ENCODE measurements at regions not wholly inside any gene's neighbourhood (a gene's known extent, or its start where the extent isn't known, plus 50 kb on each side); places are given as distances from the start of the nearest gene placed in this dataset.

- no peak overlapping the region for H3K27ac ChIP-seq (replicated peaks in 1 of 4)
- H3K4me1 ChIP-seq = peaks cover 3 to 31% (median 21%) of the 10 kb centered on the region in 4 donors
- intact Hi-C loops (cut with DNase I) = no loop called here
- DNase-seq (ENCODE audit: extremely low spot score) = no peak
- H3K36me3 ChIP-seq = no peaks in the 10 kb centered on the region
- TF ChIP-seq EP300 (IDR thresholded peaks at IDR 0.05) (no peak), POLR2A (IDR thresholded peaks at IDR 0.05; ENCODE audit: low read depth) (no peak), CTCF (IDR thresholded peaks at IDR 0.05) (no peak), POLR2AphosphoS5 (IDR thresholded peaks at IDR 0.05) (no peak)
- no peaks in the 10 kb centered on the region for H3K9me3 ChIP-seq
- no peaks in the 10 kb centered on the region for H3K27me3 ChIP-seq
- H3K4me3 ChIP-seq = no peak overlapping the region
Observed at GRCh38 chr6:133753756-133754155, 135.2 kb upstream of the TCF21 start.

- H3K9me3 ChIP-seq = no peaks in the 10 kb centered on the region
- no peaks in the 10 kb centered on the region for H3K36me3 ChIP-seq
- H3K27ac ChIP-seq (replicated peaks in 1 of 4) = peak overlapping the region in 2 of 4 donors; percentile 4 to 28
- no peaks in the 10 kb centered on the region for H3K27me3 ChIP-seq
- TF ChIP-seq EP300 (IDR thresholded peaks at IDR 0.05) = no peak
- no peak for TF ChIP-seq CTCF (IDR thresholded peaks at IDR 0.05)
- TF ChIP-seq POLR2A (IDR thresholded peaks at IDR 0.05; ENCODE audit: low read depth) = no peak
- TF ChIP-seq POLR2AphosphoS5 (IDR thresholded peaks at IDR 0.05) = no peak
- no peak overlapping the region for H3K4me3 ChIP-seq
- 100% methylated on average over 1 of the region's 1 CpG for WGBS
- intact Hi-C loops (cut with DNase I) = no loop called here
- no peak for DNase-seq (ENCODE audit: extremely low spot score)
- H3K4me1 ChIP-seq = peaks cover 3 to 31% (median 21%) of the 10 kb centered on the region in 4 donors
Observed at GRCh38 chr6:133754298-133754697, 134.6 kb upstream of the TCF21 start.

GRCh38 chr6:133756078-133756695 is 132.7 kb upstream of the TCF21 start:
- DNase-seq (ENCODE audit: extremely low spot score) = no peak
- TF ChIP-seq POLR2AphosphoS5 (IDR thresholded peaks at IDR 0.05) (no peak), CTCF (IDR thresholded peaks at IDR 0.05) (no peak), POLR2A (IDR thresholded peaks at IDR 0.05; ENCODE audit: low read depth) (no peak), EP300 (IDR thresholded peaks at IDR 0.05) (no peak)
- no peaks in the 10 kb centered on the region for H3K9me3 ChIP-seq
- no peaks in the 10 kb centered on the region for H3K36me3 ChIP-seq
- peaks cover 10 to 39% (median 24%) of the 10 kb centered on the region in 4 donors for H3K4me1 ChIP-seq
- no peaks in the 10 kb centered on the region for H3K27me3 ChIP-seq
- no peak overlapping the region for H3K4me3 ChIP-seq
- peak overlapping the region; percentile 28 to 46 (median 38) for H3K27ac ChIP-seq (replicated peaks in 1 of 4)
- intact Hi-C loops (cut with DNase I) = no loop called here
- WGBS = 72% methylated on average over 3 of the region's 3 CpGs

GRCh38 chr6:133757335-133757734 is 131.6 kb upstream of the TCF21 start:
- DNase-seq (ENCODE audit: extremely low spot score) = no peak
- Histone ChIP-seq H3K4me3 (peak overlapping the region in 1 of 4 donors; percentile 9), H3K9me3 (no peaks in the 10 kb centered on the region), H3K27ac (replicated peaks in 1 of 4) (peak overlapping the region in 3 of 4 donors; percentile 22 to 46 (median 45)), H3K36me3 (no peaks in the 10 kb centered on the region), H3K4me1 (peaks cover 13 to 48% (median 26%) of the 10 kb centered on the region in 4 donors), H3K27me3 (no peaks in the 10 kb centered on the region)
- TF ChIP-seq CTCF (IDR thresholded peaks at IDR 0.05) = no peak
- no peak for TF ChIP-seq POLR2A (IDR thresholded peaks at IDR 0.05; ENCODE audit: low read depth)
- TF ChIP-seq POLR2AphosphoS5 (IDR thresholded peaks at IDR 0.05) = no peak
- no peak for TF ChIP-seq EP300 (IDR thresholded peaks at IDR 0.05)
- 48% methylated on average over 2 of the region's 2 CpGs for WGBS
- intact Hi-C loops (cut with DNase I) = no loop called here
